ENCODE measurements at regions not wholly inside any gene's neighbourhood (a gene's known extent, or its start where the extent isn't known, plus 50 kb on each side); places are given as distances from the start of the nearest gene placed in this dataset.
A peak's percentile ranks its signal among the peaks of the same experiment; 100 is the strongest.

- no peak for TF ChIP-seq CTCF (conservative IDR thresholded peaks at IDR 0.05; ENCODE audit: control insufficient read depth, insufficient read depth, low read depth, low read length)
- no peak overlapping the region for H3K4me3 ChIP-seq (ENCODE audit: control insufficient read depth, low read depth, low read length)
- DNase-seq (ENCODE audit: low read depth), result no peak
Observed at GRCh38 chr22:27242474-27242873, 559.1 kb downstream of the MN1 start.

GRCh38 chr22:27242917-27243589 is 558.5 kb downstream of the MN1 start:
- no peak for DNase-seq (ENCODE audit: low read depth)

GRCh38 chr22:27244328-27244727 is 557.2 kb downstream of the MN1 start:
- no peak for TF ChIP-seq CTCF (conservative IDR thresholded peaks at IDR 0.05; ENCODE audit: control insufficient read depth, insufficient read depth, low read depth, low read length)

More at GRCh38 chr22:27242917-27243589, 558.5 kb downstream of the MN1 start:
- H3K4me3 ChIP-seq (ENCODE audit: control insufficient read depth, low read depth, low read length), result no peak overlapping the region
- TF ChIP-seq CTCF (conservative IDR thresholded peaks at IDR 0.05; ENCODE audit: control insufficient read depth, insufficient read depth, low read depth, low read length), result no peak

GRCh38 chr22:27245056-27245455 is 556.5 kb downstream of the MN1 start:
- DNase-seq (ENCODE audit: low read depth), result no peak
- no peak overlapping the region for H3K4me3 ChIP-seq (ENCODE audit: control insufficient read depth, low read depth, low read length)
- no peak for TF ChIP-seq CTCF (conservative IDR thresholded peaks at IDR 0.05; ENCODE audit: control insufficient read depth, insufficient read depth, low read depth, low read length)

More at GRCh38 chr22:27244328-27244727, 557.2 kb downstream of the MN1 start:
- H3K4me3 ChIP-seq (ENCODE audit: control insufficient read depth, low read depth, low read length), result no peak overlapping the region
- DNase-seq (ENCODE audit: low read depth), result no peak

GRCh38 chr22:27246558-27246957 is 555.0 kb downstream of the MN1 start:
- DNase-seq (ENCODE audit: low read depth), result no peak
- no peak overlapping the region for H3K4me3 ChIP-seq (ENCODE audit: control insufficient read depth, low read depth, low read length)
- TF ChIP-seq CTCF (conservative IDR thresholded peaks at IDR 0.05; ENCODE audit: control insufficient read depth, insufficient read depth, low read depth, low read length), result no peak

GRCh38 chr22:27247701-27248434 is 553.7 kb downstream of the MN1 start:
- no peak overlapping the region for H3K4me3 ChIP-seq (ENCODE audit: control insufficient read depth, low read depth, low read length)
- no peak for TF ChIP-seq CTCF (conservative IDR thresholded peaks at IDR 0.05; ENCODE audit: control insufficient read depth, insufficient read depth, low read depth, low read length)
- DNase-seq (ENCODE audit: low read depth), result peak; percentile 31

Measured in fibroblast of mammary gland (primary cell).